Activated CD4-positive, alpha-beta memory T cell treated with anti-CD3 and anti-CD28 coated beads for 36 hours (primary cell): ENCODE measurements at regions not wholly inside any gene's neighbourhood (a gene's known extent, or its start where the extent isn't known, plus 50 kb on each side); places are given as distances from the start of the nearest gene placed in this dataset.

Experiments
- CTCF ChIA-PET: fragments of 350-600 bp; sonication (Branson Sonifier 250); formaldehyde crosslinking; loops from one replicate; lab custom pipeline; 2021; ENCODE audit warnings: antibody characterized with exemption, inconsistent platforms; lab: Charles Lee
- POLR2A ChIA-PET: fragments of 350-600 bp; sonication (Branson Sonifier 250); formaldehyde crosslinking; loops from one replicate; lab custom pipeline; 2021; ENCODE audit warnings: antibody characterized with exemption; lab: Charles Lee
- DNase-seq: peaks from one replicate; pipeline ENCODE4 v3.0.0-alpha.2; 2020
- H3K27ac Mint-ChIP-seq: one replicate; pipeline ENCODE4 v1.8.0; 2021; ENCODE audit warnings: mixed read lengths
- H3K27me3 Mint-ChIP-seq: one replicate; pipeline ENCODE4 v1.8.0; 2021; ENCODE audit warnings: mixed read lengths
- H3K36me3 Mint-ChIP-seq: one replicate; pipeline ENCODE4 v1.8.0; 2021; ENCODE audit warnings: mixed read lengths
- H3K4me1 Mint-ChIP-seq: one replicate; pipeline ENCODE4 v1.8.0; 2021; ENCODE audit warnings: low read depth, mixed read lengths
- H3K4me3 Mint-ChIP-seq: one replicate; pipeline ENCODE4 v1.8.0; 2021; ENCODE audit warnings: mild to moderate bottlenecking, mixed read lengths
- H3K9me3 Mint-ChIP-seq: one replicate; pipeline ENCODE4 v1.8.0; 2021; ENCODE audit warnings: mixed read lengths
- intact Hi-C: fragments of 100-400 bp; cut with micrococcal nuclease; formaldehyde crosslinking; loops from one replicate; pipeline ENCODE4 v1.15.1; 2023

DNA sequence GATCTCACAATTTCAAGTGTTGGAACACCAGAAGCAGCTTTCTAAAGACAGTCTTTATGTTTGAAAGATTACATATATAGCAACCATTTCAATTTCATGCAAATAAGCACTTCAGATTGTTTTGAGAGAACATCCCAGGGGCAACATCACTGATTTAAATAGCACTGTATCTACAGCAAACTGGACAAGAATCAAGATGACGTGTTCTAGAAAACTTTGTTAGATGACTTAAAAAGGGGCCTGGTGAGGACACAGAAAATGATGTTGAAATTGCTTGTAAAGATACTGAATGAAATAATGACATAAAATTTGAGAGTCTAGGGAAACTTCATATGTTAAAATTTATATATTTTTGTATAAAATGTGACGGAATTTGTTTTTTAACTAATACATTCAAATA lies 277.1 kb downstream of the KLF12 start:
- Mint-ChIP-seq H3K4me3 (no peak overlapping the region), H3K36me3 (peaks cover 3% of the 10 kb centered on the region), H3K27me3 (no peaks in the 10 kb centered on the region), H3K27ac (no peak overlapping the region), H3K4me1 (peaks cover 32% of the 10 kb centered on the region), H3K9me3 (no peaks in the 10 kb centered on the region)
- DNase-seq, result no peak
- intact Hi-C loops, result no loop called here
- ChIA-PET CTCF (no interaction called here), POLR2A (no interaction called here)

DNA sequence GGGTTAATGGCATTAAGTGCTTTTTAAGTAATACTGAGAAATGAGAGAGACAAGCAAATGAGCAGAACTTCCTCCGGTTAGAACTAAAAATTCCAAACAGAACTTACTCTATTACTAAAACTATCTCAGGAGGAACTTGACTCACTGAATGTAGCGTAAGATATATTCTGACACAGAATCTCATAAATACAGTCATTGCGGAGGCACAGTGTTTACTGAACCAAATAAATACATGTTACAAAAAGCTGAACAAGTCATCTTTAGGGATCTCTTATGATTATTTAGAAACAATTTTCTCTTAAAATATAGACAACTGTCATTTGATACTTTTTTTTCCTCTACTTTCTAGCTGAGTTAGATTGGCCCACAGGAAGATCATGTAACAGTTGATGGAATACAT lies 283.1 kb downstream of the KLF12 start:
- no peak overlapping the region for H3K27ac Mint-ChIP-seq

DNA sequence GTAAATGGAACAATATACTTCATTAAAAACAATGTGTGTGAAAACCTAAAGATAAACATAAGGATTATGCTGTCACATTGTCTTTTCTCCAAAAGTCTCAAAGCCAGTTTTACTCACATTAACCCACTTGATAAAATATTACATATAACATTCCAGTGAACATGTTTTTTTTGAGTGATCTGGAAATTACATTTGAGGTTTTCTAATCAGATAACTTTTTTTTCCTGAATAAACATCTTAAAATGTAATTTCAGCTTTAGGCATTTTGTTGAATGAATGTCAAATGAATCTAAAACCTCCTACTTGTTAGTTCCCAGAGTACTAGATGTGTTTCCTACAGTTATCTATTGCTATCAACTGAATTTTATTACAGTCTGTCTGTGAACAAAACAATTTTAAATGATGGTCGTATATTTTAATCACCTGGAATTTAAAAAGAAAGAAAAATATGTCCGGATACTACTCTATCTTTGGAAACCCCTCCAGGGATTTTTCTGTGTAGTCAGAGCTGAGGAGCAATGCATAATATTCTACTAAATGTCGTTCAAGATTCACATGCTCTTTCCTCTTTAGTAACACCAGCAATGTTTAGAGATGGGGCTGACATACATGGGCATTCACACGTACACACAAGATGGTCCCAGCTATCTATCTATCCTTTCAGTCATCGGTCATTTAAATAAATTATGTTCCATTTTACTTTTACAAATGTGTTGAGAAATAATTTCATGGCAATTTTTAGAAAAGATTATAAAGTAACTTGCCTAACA lies 283.9 kb downstream of the KLF12 start:
- peaks cover 35% of the 10 kb centered on the region for H3K4me1 Mint-ChIP-seq
- no peaks in the 10 kb centered on the region for H3K27me3 Mint-ChIP-seq
- H3K27ac Mint-ChIP-seq, result no peak overlapping the region
- no peak for DNase-seq
- no peaks in the 10 kb centered on the region for H3K9me3 Mint-ChIP-seq
- no peak overlapping the region for H3K4me3 Mint-ChIP-seq
- CTCF ChIA-PET, result interaction anchor here (1.1 to 2.9 kb wide), 6 partner anchors 15 to 436 kb away, joined by 3 to 14 read pairs (median 3); no protein-coding TSS in a partner anchor
- intact Hi-C loops, result no loop called here
- H3K36me3 Mint-ChIP-seq, result peaks cover 10% of the 10 kb centered on the region
- POLR2A ChIA-PET, result interaction anchor here (1.0 kb wide), 1 partner anchor 10 kb away, joined by 5 read pairs; no protein-coding TSS in a partner anchor

More for the DNA sequence above, 283.1 kb downstream of the KLF12 start:
- ChIA-PET CTCF (interaction anchor here (1.1 to 2.7 kb wide), 3 partner anchors 16 to 417 kb away, joined by 3 to 14 read pairs (median 3); no protein-coding TSS in a partner anchor), POLR2A (interaction anchor here (1.0 kb wide), 1 partner anchor 9 kb away, joined by 5 read pairs; no protein-coding TSS in a partner anchor)
- no peaks in the 10 kb centered on the region for H3K27me3 Mint-ChIP-seq
- no peak for DNase-seq
- H3K4me3 Mint-ChIP-seq, result no peak overlapping the region
- peaks cover 30% of the 10 kb centered on the region for H3K4me1 Mint-ChIP-seq
- no peaks in the 10 kb centered on the region for H3K9me3 Mint-ChIP-seq
- intact Hi-C loops, result no loop called here
- H3K36me3 Mint-ChIP-seq, result peaks cover 5% of the 10 kb centered on the region

DNA sequence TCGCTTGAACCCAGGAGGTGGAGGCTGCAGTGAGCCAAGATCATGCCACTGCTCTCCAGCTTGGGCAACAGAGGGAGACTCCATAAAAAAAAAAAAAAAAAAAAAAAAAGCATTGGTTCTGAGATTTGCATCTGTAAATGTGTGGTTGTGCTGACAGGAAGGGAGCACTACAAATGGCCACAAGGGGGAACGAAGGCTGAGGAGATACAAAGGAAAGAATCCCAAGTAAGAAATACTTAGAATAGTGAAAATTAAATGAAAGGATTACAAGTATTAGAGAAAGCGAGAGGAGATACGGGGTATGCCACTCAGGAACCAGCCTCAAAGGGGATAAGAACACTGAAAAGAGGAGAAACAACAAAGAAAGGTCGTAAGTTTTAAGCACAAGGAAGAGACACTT lies 284.9 kb downstream of the KLF12 start:
- Mint-ChIP-seq H3K4me3 (no peak overlapping the region), H3K27me3 (no peaks in the 10 kb centered on the region), H3K9me3 (no peaks in the 10 kb centered on the region), H3K27ac (no peak overlapping the region), H3K36me3 (peaks cover 11% of the 10 kb centered on the region), H3K4me1 (peaks cover 35% of the 10 kb centered on the region)
- CTCF ChIA-PET, result interaction anchor here (0.7 to 2.9 kb wide), 11 partner anchors 14 to 437 kb away, joined by 3 to 14 read pairs (median 3); no protein-coding TSS in a partner anchor
- DNase-seq, result peak; percentile 22
- intact Hi-C loops, result loop anchor here (5.0 kb wide), 1 partner anchor 138 kb away; no protein-coding TSS in a partner anchor
- POLR2A ChIA-PET, result interaction anchor here (1.1 kb wide), 1 partner anchor 285 kb away, joined by 3 read pairs; the partner anchor contains the start of gene KLF12

DNA sequence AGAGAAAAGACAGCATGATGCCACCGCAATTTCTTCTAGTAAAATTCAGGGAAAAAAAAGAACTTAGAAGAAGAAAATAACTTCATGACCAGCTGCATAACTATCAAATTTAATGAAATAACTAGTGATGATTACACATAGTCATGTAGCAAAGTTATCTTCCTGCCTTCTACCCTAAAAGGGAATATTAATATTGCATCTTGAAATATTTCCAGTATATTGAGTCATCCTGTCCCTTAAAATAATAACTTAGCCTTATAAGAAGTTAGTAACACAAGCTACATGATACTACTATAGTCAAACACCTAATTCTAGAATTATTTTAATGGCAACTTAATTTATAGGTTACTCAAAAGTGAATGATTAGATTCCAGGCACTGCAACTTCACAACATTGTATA lies 289.2 kb downstream of the KLF12 start:
- intact Hi-C loops, result loop anchor here (5.0 kb wide), 1 partner anchor 142 kb away; no protein-coding TSS in a partner anchor
- POLR2A ChIA-PET, result no interaction called here
- no peak overlapping the region for H3K27ac Mint-ChIP-seq
- H3K36me3 Mint-ChIP-seq, result peaks cover 14% of the 10 kb centered on the region
- H3K27me3 Mint-ChIP-seq, result no peaks in the 10 kb centered on the region
- no peak for DNase-seq
- H3K9me3 Mint-ChIP-seq, result no peaks in the 10 kb centered on the region
- CTCF ChIA-PET, result interaction anchor here (0.7 kb wide), 1 partner anchor 442 kb away, joined by 3 read pairs; no protein-coding TSS in a partner anchor
- peaks cover 36% of the 10 kb centered on the region for H3K4me1 Mint-ChIP-seq
- H3K4me3 Mint-ChIP-seq, result no peak overlapping the region

DNA sequence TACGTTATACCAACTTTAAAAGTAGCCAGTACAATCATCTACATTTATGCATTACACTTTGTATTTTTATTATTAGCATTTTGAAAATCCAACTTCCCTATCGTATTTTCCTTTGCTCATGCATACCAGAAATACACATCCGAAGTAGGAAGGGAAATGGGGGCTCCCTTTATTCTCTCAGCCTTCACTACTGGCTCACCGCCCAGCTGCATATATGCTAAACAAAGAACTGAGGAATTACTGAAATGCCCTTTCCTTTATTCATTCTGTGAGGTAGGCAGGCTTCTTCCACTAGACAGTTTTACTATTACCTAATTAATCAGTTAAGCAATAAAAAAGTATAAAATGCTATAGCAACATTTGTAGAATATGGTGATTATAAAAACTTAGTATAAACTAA lies 291.6 kb downstream of the KLF12 start:
- intact Hi-C loops, result no loop called here
- Mint-ChIP-seq H3K4me1 (peaks cover 34% of the 10 kb centered on the region), H3K4me3 (no peak overlapping the region), H3K36me3 (peaks cover 17% of the 10 kb centered on the region), H3K9me3 (no peaks in the 10 kb centered on the region), H3K27me3 (no peaks in the 10 kb centered on the region), H3K27ac (no peak overlapping the region)
- ChIA-PET CTCF (interaction anchor here (0.6 kb wide), 1 partner anchor 199 kb away, joined by 3 read pairs; no protein-coding TSS in a partner anchor), POLR2A (no interaction called here)
- no peak for DNase-seq

DNA sequence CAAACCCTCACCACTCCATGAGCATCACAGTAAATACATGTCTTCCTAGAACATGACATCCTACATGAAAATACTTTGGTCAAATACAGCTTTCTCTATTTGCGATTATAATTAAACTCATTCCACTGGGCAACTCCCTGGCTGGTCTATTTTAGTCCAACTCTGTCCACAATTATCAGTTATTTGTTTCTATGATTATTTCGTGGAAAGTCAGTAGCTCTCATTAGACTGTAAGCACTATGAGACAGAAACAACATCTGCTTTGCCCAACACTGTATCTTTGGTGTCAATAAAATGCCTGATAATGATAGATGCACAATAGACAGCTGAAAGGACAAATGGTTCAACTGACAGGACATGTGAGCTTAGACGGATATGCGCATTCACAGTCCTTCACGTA lies 292.0 kb downstream of the KLF12 start:
- no peak for DNase-seq
- POLR2A ChIA-PET, result no interaction called here
- H3K27ac Mint-ChIP-seq, result no peak overlapping the region
- no peaks in the 10 kb centered on the region for H3K9me3 Mint-ChIP-seq
- CTCF ChIA-PET, result interaction anchor here (1.1 kb wide), 1 partner anchor 1180 kb away, joined by 3 read pairs; no protein-coding TSS in a partner anchor
- peaks cover 17% of the 10 kb centered on the region for H3K36me3 Mint-ChIP-seq
- peaks cover 38% of the 10 kb centered on the region for H3K4me1 Mint-ChIP-seq
- no peak overlapping the region for H3K4me3 Mint-ChIP-seq
- no peaks in the 10 kb centered on the region for H3K27me3 Mint-ChIP-seq
- intact Hi-C loops, result no loop called here

DNA sequence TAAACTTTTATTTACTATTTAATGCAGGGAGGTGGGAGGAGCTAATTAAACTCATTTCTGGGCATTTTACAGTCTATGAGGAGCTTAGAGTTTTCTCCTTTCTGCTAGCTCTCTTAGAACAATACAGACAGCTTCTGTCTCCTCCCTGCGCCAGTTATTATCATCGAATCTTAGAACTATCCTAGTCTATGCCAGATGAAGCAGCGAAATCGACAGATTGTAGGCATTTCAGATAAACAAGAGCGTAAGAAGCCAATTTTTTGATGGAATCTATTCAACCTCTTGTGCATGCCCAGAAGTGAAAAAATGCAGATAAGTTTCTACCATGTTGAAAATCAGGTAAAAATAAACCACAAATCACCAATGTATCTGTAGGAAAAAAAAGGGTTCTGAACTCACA lies 297.1 kb downstream of the KLF12 start:
- Mint-ChIP-seq H3K4me3 (no peak overlapping the region), H3K9me3 (no peaks in the 10 kb centered on the region), H3K27me3 (no peaks in the 10 kb centered on the region), H3K4me1 (peaks cover 45% of the 10 kb centered on the region), H3K36me3 (peaks cover 6% of the 10 kb centered on the region), H3K27ac (no peak overlapping the region)
- ChIA-PET CTCF (interaction anchor here (0.8 to 5.6 kb wide), 3 partner anchors 161 to 451 kb away, joined by 3 to 58 read pairs (median 4); no protein-coding TSS in a partner anchor), POLR2A (no interaction called here)
- intact Hi-C loops, result loop anchor here (5.0 kb wide), 3 partner anchors 160 to 1380 kb away; no protein-coding TSS in a partner anchor
- DNase-seq, result no peak

DNA sequence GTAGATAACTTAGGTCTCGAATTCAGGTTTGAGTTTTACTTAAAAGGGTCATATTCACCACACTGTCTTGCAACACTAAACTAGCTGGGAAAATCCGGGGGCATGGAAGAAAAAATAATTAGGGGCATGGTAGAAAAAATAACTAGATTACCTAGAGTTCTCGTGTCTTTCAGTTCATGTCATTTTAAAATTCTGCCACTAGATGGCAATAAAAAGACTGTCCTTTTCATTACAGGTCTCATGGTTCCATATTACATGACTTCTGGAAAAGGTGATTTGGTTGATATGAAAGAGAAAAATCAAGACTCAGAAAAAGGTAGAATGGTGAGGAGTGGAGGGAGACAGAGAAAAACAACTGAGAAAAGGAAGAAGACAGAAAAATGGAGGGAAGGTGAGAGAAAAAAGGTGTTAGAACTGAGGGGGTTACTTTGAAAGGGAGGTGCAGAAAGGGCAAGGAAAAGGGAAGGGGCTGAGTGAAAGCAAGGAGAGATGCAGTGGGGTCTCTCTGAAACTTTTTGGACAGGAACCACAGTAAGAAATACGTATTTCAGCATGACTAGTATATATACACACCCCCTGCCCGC lies 299.0 kb downstream of the KLF12 start:
- H3K9me3 Mint-ChIP-seq, result no peaks in the 10 kb centered on the region
- ChIA-PET POLR2A (no interaction called here), CTCF (interaction anchor here (0.6 to 5.6 kb wide), 13 partner anchors 16 to 1384 kb away, joined by 3 to 58 read pairs (median 3); no protein-coding TSS in a partner anchor)

DNA sequence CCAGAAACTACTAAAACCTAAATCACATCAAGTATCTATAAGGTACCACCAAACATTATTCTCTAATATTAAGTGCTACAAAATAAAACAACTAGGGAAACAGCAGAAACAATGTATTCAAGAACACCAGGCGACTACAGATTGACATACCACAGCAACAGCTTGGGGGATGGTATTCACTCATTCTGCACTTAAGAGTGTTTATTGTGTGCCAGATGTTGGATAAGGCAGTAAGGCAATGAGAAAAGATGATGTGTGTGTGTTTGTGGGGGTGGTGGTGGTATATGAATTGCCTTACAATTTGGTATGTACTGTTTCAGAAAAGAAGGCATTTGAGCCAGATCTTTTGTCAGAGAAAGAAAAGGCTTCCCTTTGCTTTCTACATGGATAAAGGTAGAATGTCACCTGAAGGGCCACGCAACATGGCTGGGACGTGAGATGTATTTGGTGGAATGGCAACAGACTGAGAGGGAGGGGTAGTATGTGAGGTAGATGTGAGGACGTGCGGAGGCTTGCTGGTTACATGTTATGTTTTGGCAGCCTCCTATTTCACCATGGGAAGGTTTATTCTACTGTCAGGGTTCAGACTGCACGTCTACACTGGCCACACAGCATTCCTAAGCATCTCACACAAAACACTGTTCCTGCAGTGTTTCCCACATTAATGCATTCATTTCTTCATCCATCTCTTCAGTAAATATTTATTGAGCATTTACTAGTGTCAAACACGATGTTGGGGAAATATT lies 300.7 kb downstream of the KLF12 start:
- ChIA-PET POLR2A (no interaction called here), CTCF (interaction anchor here (0.7 to 5.6 kb wide), 3 partner anchors 15 to 458 kb away, joined by 3 to 58 read pairs (median 3); no protein-coding TSS in a partner anchor)
- Mint-ChIP-seq H3K27ac (no peak overlapping the region), H3K4me3 (no peak overlapping the region), H3K36me3 (no peaks in the 10 kb centered on the region), H3K27me3 (no peaks in the 10 kb centered on the region), H3K4me1 (peaks cover 34% of the 10 kb centered on the region), H3K9me3 (no peaks in the 10 kb centered on the region)
- intact Hi-C loops, result loop anchor here (2.0 kb wide), 1 partner anchor 299 kb away; no protein-coding TSS in a partner anchor
- DNase-seq, result no peak

More for the DNA sequence above, 299.0 kb downstream of the KLF12 start:
- no peaks in the 10 kb centered on the region for H3K27me3 Mint-ChIP-seq
- H3K27ac Mint-ChIP-seq, result no peak overlapping the region
- peaks cover 3% of the 10 kb centered on the region for H3K36me3 Mint-ChIP-seq
- DNase-seq, result no peak
- intact Hi-C loops, result loop anchor here (1.0 to 5.0 kb wide), 5 partner anchors 162 to 1382 kb away; no protein-coding TSS in a partner anchor
- H3K4me1 Mint-ChIP-seq, result peaks cover 37% of the 10 kb centered on the region
- H3K4me3 Mint-ChIP-seq, result no peak overlapping the region

DNA sequence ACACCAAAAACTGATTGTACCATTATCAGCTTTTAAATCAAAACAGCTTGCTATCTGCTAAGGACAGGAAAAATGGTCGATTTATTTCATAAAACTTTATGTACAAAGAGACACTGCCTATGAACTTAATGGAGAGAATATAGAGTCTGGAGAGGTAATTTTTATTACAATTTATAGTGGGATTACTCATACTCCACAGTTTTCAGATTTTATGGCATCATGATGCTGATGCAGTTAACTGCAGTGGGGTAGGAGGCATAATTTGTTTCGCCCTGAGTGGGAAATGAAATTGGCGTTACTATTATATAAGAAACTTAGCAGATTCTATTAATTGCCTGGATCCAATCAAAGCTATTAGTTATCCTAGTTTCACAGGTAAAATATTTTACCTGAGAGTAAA lies 301.4 kb downstream of the KLF12 start:
- no peak overlapping the region for H3K4me3 Mint-ChIP-seq
- CTCF ChIA-PET, result interaction anchor here (0.7 to 5.6 kb wide), 2 partner anchors 455 to 459 kb away, joined by 3 to 58 read pairs; no protein-coding TSS in a partner anchor
- no peak for DNase-seq
- no peaks in the 10 kb centered on the region for H3K27me3 Mint-ChIP-seq
- POLR2A ChIA-PET, result no interaction called here
- H3K27ac Mint-ChIP-seq, result no peak overlapping the region
- no peaks in the 10 kb centered on the region for H3K36me3 Mint-ChIP-seq
- intact Hi-C loops, result no loop called here
- H3K4me1 Mint-ChIP-seq, result peaks cover 38% of the 10 kb centered on the region
- H3K9me3 Mint-ChIP-seq, result no peaks in the 10 kb centered on the region
